OCI-LY3 (cell line): ENCODE measurements at regions not wholly inside any gene's neighbourhood (a gene's known extent, or its start where the extent isn't known, plus 50 kb on each side); places are given as distances from the start of the nearest gene placed in this dataset.

ENCODE experiments used
- CTCF ChIP-seq: fragments of 200-600, 300-600 bp; sonication (generic); IDR thresholded peaks from 2 replicates; pipeline ENCODE4 v1.5.1; 2014; ENCODE audit warnings: antibody characterized with exemption, low read length, low read depth
- EZH2phosphoT487 ChIP-seq: fragments of 200-600 bp; shearing (Covaris generic); IDR thresholded peaks from 2 replicates; pipeline ENCODE4 v1.6.1; 2018; ENCODE audit warnings: antibody characterized with exemption, mixed run types, low read depth

DNA sequence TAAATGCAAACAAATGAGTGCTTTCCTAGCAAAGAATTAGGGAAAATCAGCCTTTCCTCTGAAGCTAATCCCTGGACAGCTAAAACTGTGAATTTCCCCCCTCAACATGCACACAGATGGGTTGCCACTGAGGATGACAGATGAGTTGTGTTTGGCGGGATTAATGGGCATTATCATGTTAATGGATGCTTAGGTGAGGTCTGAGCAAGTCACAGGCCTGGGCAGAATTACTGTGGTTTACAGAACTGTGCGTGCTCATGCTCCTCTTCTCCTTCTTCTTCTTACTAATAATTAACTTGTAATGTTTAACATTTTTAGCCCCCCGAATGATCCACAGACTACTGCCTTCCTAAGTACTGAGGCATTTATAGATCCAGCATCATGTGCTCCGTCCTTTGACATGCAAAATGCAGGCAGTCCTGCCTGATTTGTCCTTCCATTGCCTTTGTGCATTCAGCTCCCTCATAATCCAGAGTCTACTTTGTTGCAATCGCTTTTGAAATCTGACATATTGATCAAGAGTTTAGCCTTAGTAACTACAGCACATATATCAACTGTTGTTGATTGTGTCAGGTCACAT lies 753.4 kb upstream of the MMS22L start:
- TF ChIP-seq CTCF (no peak), EZH2phosphoT487 (no peak)
